Spleen (tissue), 7 donors: ENCODE measurements at regions not wholly inside any gene's neighbourhood (a gene's known extent, or its start where the extent isn't known, plus 50 kb on each side); places are given as distances from the start of the nearest gene placed in this dataset.

ENCODE experiments used
- CTCF ChIP-seq, 11 experiments: fragments of 200-600 bp in 7 of 11; fragments of 450-650 bp in 4 of 11; sonication (generic) in 4 of 11; IDR thresholded peaks in 8 of 11; conservative IDR thresholded peaks in 3 of 11; 1 replicate in 7 of 11; 2 replicates in 4 of 11; pipeline versions ENCODE4 v1.4.0 to v1.8.0; 2016 to 2021; ENCODE audit warnings: antibody characterized with exemption in 11 of 11, inconsistent platforms in 4 of 11, mild to moderate bottlenecking in 1 of 11
- POLR2AphosphoS5 ChIP-seq, 3 donors: sonication (generic); formaldehyde crosslinking; IDR thresholded peaks; one replicate each; pipeline ENCODE4 v1.5.1; 2017; ENCODE audit warnings: antibody characterized with exemption in 3 of 3
- donor health status: DM: no; HTN: no; CAD: no; lungs with moderate emphysema.
- donor health status: DM: no; HTN: no; CAD: no.
- donor health status: DM: no; HTN: no; CAD: no.

GRCh38 chr12:107244584-107244983 lies 151.2 kb upstream of the CRY1 start:
- no peak for TF ChIP-seq CTCF (IDR thresholded peaks at IDR 0.05 in 8 of 11, conservative IDR thresholded peaks at IDR 0.05 in 3 of 11)
- no peak for TF ChIP-seq POLR2AphosphoS5 (IDR thresholded peaks at IDR 0.05)
